ENCODE measurements at regions not wholly inside any gene's neighbourhood (a gene's known extent, or its start where the extent isn't known, plus 50 kb on each side); places are given as distances from the start of the nearest gene placed in this dataset.

DNA sequence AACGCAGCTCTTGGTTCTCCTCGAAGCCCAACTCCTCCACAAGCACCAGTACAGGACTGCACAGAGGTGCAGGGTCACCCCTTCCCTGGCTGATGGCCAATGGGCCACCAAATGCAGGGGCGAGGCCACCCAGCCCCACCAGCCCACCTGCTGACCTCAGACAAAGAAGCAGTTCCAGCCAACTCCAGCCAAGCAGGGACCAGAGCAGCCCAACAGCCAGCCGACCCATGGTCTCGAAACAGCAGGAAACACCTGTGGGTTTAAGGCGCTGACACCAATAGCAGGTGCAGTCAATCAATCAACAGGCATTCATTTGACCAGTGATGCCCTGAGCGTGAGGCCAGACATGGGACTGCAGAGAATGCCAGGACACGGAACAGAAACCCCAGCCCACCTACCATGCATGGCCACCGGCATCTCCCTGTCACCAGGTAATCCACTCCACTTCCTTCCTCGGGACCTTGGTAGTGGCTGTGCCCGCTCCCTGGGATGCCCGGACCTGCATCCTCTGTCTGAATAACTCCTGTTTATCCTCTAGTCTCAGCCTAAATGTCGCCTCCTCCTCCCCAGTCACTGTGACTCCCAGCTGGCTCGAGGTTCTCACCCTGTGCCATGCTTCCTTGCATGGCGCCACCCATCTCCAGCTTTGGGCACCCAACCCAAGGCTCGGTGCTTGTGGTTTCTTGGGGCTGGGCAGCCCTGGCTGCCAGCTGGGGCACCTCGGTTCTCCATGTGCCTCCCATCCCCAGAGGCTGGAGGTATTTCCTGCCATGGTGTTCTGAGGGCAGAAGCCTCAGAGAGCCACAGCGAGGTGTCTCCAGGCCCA, 1475.4 kb downstream of the BRD1 start:
- no peak for DNase-seq (ENCODE audit: low read depth in 1 of 2, low spot score in 1 of 2)
- in situ Hi-C loops (cut with HindIII; ENCODE audit: low pct_unique_long_range_greater_than_20kb, low sequenced_read_pairs): no loop called here
- no peak for TF ChIP-seq JUND (IDR thresholded peaks at IDR 0.05; ENCODE audit: low read depth)

DNA sequence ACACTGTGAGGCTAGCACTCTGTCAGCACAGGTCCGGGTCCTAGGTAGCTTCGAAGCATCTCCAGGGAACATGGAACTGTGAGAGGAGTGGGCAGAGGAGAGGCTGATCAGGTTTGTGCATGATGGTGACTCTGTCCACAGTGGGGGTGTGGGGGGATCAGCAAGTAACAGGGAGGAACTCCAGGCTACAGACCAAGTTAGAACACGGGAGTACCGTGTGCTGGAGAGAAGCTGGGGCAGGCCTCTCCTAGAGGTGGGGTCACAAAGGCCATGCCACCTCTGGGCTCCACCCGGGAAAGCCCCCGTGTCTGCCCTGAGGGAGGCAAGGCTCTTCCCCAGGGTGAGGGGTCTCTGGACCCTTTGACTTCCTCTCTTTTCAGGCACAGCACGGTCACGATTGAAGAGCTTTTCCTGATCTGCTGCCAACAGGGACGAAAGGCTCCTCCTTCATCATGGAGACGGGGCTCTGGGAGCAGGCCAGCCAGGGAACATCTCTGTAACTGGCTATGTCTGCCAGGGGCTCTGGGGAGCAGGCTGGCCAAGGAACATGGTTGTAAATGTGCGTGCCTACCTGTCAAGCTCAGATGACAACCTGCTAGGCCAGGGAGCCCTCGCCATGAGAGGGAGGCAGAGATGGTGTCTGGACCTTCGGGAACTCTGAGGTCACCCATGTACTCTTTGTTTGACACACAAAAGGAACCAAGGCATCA, 1476.1 kb downstream of the BRD1 start:
- DNase-seq (ENCODE audit: low read depth in 1 of 2, low spot score in 1 of 2): no peak
- TF ChIP-seq JUND (IDR thresholded peaks at IDR 0.05; ENCODE audit: low read depth): no peak
- in situ Hi-C loops (cut with HindIII; ENCODE audit: low pct_unique_long_range_greater_than_20kb, low sequenced_read_pairs): no loop called here

DNA sequence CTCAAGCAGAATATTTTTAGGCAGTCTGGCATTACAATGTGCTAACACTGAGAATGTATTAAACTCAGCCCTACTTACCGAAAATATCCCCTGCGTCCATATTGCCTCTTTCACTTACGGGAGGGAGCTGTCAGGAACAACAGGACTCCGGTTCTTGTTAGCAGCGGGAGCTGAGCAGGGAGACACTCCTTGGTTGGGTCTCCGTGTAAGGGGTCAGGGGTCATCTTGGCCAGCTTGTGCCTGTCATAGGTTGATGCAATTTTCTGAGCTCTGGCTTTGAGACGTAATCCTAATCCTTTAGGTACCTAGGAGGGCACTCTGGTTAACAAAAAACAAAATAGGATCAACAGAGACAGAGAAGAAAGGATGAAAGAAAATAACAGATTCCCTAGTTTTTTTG, 1477.2 kb downstream of the BRD1 start:
- no peak for DNase-seq (ENCODE audit: low read depth in 1 of 2, low spot score in 1 of 2)
- no peak for TF ChIP-seq JUND (IDR thresholded peaks at IDR 0.05; ENCODE audit: low read depth)
- in situ Hi-C loops (cut with HindIII; ENCODE audit: low pct_unique_long_range_greater_than_20kb, low sequenced_read_pairs): no loop called here

DNA sequence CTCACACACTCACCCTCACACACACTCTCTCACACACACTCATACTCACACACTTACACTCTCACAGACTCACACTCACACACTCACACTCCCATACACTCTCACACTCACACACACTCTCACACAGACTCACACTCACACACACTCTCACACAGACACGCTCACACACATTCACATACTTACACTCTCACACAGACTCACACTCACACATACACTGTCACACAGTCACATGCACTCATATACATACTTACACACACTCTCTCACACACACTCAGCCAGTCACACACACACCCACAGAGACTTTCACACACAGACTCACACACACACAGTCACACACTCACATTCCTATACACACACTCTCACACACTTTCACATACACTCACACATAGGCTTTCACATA, 1478.8 kb downstream of the BRD1 start:
- no peak for DNase-seq (ENCODE audit: low read depth in 1 of 2, low spot score in 1 of 2)
- no peak for TF ChIP-seq JUND (IDR thresholded peaks at IDR 0.05; ENCODE audit: low read depth)
- in situ Hi-C loops (cut with HindIII; ENCODE audit: low pct_unique_long_range_greater_than_20kb, low sequenced_read_pairs): no loop called here

DNA sequence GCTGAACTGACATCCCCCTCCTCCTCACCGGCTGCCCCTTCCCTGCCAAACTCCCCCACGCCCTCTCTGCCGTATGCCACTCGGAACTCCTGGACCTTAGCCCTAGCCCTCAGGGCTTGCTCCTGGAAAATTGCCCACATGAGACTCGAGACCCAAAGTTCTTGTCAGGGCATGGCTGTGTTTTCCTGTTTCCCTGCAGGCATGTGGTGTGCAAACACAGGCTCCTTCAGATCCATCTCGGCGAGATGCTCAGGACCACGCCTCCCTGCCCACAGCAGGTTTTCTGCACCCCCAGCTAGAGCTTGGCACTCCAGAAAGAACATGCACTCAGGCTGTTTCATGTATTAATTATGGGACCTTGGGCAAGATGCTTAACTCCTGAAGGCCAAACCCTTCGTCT, 1480.4 kb downstream of the BRD1 start:
- no peak for DNase-seq (ENCODE audit: low read depth in 1 of 2, low spot score in 1 of 2)
- no peak for TF ChIP-seq JUND (IDR thresholded peaks at IDR 0.05; ENCODE audit: low read depth)
- in situ Hi-C loops (cut with HindIII; ENCODE audit: low pct_unique_long_range_greater_than_20kb, low sequenced_read_pairs): no loop called here

DNA sequence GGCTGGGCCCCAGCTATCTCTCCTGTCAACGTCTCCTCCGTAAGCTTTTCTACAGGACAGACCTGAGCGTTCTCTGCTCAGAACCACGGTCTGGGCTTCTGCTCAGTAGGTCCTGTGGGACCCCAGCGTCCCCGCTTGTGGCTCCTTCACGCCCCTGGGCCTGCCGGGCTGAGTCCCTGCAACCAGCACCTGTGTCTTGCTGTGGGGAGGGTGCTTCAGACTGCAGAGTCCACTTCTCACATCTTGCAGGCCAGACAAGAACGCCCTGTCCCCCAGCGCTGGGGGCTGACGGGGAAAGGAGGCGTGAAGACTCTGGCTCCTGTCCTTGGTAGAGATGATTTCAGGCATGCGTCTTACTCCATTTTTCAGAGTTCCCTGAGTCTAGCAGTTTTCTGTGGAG, 1480.8 kb downstream of the BRD1 start:
- TF ChIP-seq JUND (IDR thresholded peaks at IDR 0.05; ENCODE audit: low read depth): no peak
- no peak for DNase-seq (ENCODE audit: low read depth in 1 of 2, low spot score in 1 of 2)
- in situ Hi-C loops (cut with HindIII; ENCODE audit: low pct_unique_long_range_greater_than_20kb, low sequenced_read_pairs): no loop called here

DNA sequence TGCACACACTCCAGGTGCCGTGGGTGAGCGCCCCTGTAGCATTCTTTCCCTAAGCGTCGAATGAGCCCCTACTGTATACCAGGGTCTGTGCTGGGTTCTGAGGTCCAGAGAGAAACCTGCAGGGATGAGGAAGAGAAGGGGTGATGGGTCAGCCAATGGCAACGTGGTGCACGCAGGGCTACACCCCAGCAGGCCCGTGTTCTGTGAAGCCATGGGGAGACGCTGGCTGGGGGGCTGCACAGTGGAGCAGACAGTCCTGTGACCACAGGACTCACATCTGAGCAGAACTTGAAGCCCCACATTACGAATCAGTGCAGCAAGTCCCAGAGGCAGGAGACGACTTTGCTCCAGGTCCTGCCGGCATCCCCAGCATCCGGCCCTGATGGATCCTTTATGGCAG, 1481.4 kb downstream of the BRD1 start:
- no peak for DNase-seq (ENCODE audit: low read depth in 1 of 2, low spot score in 1 of 2)
- in situ Hi-C loops (cut with HindIII; ENCODE audit: low pct_unique_long_range_greater_than_20kb, low sequenced_read_pairs): no loop called here
- no peak for TF ChIP-seq JUND (IDR thresholded peaks at IDR 0.05; ENCODE audit: low read depth)

DNA sequence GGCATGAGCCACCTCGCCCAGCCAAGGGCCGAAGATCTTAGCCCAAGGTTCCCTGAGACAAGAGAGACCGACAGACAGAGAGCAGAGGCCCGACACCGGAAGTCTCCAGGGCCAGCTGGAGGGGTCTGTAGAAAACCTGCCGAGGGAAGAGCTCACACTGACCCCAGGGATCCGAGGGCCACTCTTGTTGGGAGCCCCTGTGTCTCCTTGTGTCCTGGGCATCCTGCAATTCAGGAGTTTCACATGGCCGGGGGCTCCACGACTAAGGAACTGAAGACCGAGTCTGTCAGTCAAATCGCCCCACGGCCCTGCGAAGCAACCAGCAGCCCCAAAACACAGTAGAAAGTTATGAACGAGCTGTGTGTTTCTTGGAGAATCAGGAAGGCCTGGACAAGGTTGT, 1482.0 kb downstream of the BRD1 start:
- DNase-seq (ENCODE audit: low read depth in 1 of 2, low spot score in 1 of 2): no peak
- in situ Hi-C loops (cut with HindIII; ENCODE audit: low pct_unique_long_range_greater_than_20kb, low sequenced_read_pairs): no loop called here
- TF ChIP-seq JUND (IDR thresholded peaks at IDR 0.05; ENCODE audit: low read depth): no peak

DNA sequence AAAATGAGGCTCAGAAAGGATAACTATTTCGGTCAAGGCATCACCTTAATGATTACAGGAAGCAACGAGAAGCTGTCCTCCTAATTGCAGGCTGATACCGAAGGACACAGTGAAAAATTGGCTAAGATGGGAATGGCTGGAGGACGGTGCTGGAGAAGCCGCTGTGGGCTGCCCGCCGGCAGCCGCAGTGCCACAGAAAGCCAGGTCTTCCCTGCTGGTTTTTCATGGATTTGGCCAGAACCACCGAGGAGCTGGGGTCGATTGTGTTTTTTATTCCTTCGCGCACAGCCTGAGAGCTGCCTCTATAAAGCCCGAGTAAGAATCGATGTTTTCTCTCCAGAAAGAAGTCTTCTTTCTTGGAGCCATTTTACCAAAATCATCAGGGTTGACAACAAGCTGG, 1484.2 kb downstream of the BRD1 start:
- in situ Hi-C loops (cut with HindIII; ENCODE audit: low pct_unique_long_range_greater_than_20kb, low sequenced_read_pairs): no loop called here
- no peak for DNase-seq (ENCODE audit: low read depth in 1 of 2, low spot score in 1 of 2)

DNA sequence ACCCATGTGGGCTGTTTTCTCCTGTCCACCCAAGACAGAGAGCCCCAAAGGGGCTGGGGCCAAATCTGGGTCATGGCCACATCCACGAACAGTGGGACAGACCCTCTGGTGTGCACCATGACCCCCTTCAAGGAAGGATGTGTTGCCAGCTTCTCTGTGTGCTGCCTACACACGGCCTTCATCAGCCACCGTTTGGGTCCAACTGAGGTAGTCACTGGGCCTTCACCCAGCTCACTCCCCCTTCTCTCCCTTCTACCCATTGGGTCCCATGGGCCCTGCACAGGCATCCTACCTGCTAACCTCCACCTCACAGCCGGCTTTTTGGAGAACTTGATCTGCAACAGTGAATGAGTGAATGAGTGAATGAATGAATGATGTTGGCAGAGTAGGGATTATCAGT, 1484.9 kb downstream of the BRD1 start:
- in situ Hi-C loops (cut with HindIII; ENCODE audit: low pct_unique_long_range_greater_than_20kb, low sequenced_read_pairs): no loop called here
- no peak for DNase-seq (ENCODE audit: low read depth in 1 of 2, low spot score in 1 of 2)
- no peak for TF ChIP-seq JUND (IDR thresholded peaks at IDR 0.05; ENCODE audit: low read depth)

More for the DNA sequence above, 1484.2 kb downstream of the BRD1 start:
- TF ChIP-seq JUND (IDR thresholded peaks at IDR 0.05; ENCODE audit: low read depth): no peak

DNA sequence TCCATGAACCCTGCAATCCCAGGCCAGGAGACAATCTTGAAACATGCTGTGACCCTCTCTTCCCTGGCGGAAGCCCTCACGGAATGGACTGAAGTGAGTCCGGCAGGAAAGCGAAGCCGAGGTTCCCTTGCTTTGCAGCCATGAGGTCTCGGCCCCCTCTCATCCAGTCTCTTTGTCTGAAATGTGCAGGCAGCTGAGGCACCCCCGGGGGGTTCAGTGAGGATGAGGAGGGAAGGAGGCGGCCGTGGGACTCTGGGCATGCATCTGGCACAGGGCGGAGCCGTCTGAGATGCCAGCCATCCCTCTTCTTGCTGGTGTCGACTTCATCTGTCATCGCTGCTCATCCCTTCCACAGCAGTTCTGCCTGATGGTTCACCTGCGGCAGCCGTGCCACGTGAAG, 1485.7 kb downstream of the BRD1 start:
- in situ Hi-C loops (cut with HindIII; ENCODE audit: low pct_unique_long_range_greater_than_20kb, low sequenced_read_pairs): no loop called here
- no peak for DNase-seq (ENCODE audit: low read depth in 1 of 2, low spot score in 1 of 2)
- TF ChIP-seq JUND (IDR thresholded peaks at IDR 0.05; ENCODE audit: low read depth): no peak

DNA sequence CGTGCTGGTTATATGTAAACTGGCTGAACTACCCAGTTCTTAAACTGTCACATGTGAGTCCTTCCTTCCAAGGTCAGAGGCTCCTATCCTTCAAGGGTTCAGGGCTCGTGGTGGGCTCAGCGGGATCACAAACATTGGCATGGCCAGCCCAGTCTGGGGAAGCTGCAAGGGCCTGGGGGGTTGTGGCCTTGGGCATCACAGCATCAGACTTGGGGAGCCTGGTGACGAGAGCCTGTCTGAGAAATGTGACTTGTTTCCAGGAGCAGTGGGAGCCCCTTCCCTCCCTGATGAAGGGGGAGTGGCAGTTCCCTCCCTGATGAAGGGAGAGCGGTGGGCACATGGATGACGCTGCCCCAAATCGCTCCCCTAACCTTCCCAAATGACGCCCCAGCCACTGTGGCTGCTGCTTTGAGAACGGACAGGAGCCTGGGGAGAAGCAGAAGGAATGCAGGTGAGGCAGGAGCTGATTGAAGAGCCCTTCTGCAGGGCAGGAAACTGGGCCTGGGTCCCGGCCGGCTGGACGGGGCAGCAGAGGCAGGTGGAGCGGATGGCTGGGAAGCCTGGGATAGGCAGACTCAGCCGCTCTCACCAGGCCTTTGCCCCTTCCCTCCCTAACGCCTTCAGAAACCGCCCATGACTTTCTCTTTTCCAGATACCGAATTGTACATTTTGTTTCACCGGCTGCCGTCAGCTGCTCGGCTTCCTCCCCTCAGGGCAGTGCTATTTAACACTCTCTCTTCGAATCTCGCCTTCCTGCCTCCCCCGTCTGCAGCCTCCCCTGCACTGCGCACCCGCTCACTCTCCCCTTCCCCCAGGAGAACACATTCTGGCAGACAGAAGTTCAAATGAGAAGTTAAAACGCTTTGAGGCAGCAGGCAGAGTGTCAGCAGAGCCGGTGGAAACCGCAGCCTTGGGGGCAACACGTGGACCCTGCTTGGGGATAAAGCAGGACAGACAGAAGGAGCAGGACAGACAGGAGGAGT, 1486.7 kb downstream of the BRD1 start:
- no peak for TF ChIP-seq JUND (IDR thresholded peaks at IDR 0.05; ENCODE audit: low read depth)
- no peak for DNase-seq (ENCODE audit: low read depth in 1 of 2, low spot score in 1 of 2)
- in situ Hi-C loops (cut with HindIII; ENCODE audit: low pct_unique_long_range_greater_than_20kb, low sequenced_read_pairs): no loop called here
